GM19238 (cell line): ENCODE measurements at regions not wholly inside any gene's neighbourhood (a gene's known extent, or its start where the extent isn't known, plus 50 kb on each side); places are given as distances from the start of the nearest gene placed in this dataset.

Experiments
- DNase-seq: peaks from one replicate; pipeline ENCODE4 v3.0.0; 2011; ENCODE audit warnings: low spot score; ENCODE audit not compliant: insufficient read length

- no peak for DNase-seq
Observed at GRCh38 chrX:39625810-39626209, 471.9 kb downstream of the BCOR start.

GRCh38 chrX:39626749-39627148 lies 471.0 kb downstream of the BCOR start:
- no peak for DNase-seq

- no peak for DNase-seq
Observed at GRCh38 chrX:39627257-39627656, 470.5 kb downstream of the BCOR start.

DNA sequence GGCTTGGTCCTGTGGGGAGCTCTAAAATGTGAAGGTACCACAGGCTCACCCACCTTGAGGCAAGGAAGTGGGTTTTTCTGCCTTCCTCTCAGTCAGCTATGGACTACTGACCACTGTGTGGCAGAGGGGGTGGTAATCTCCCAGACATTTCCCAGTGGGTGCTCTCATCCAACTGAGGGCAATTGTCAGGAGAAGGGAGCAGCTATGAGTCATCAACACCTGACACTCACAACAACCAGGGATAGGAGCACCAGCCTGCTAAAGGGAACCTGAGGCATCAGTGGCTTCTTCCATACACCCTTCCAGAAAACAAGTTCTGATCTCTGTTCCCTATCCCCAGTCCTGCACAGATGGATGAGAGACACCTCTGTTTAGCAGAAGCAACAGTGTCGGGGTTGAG lies 468.8 kb downstream of the BCOR start:
- DNase-seq: no peak

GRCh38 chrX:39630344-39630743 lies 467.4 kb downstream of the BCOR start:
- DNase-seq: no peak

DNA sequence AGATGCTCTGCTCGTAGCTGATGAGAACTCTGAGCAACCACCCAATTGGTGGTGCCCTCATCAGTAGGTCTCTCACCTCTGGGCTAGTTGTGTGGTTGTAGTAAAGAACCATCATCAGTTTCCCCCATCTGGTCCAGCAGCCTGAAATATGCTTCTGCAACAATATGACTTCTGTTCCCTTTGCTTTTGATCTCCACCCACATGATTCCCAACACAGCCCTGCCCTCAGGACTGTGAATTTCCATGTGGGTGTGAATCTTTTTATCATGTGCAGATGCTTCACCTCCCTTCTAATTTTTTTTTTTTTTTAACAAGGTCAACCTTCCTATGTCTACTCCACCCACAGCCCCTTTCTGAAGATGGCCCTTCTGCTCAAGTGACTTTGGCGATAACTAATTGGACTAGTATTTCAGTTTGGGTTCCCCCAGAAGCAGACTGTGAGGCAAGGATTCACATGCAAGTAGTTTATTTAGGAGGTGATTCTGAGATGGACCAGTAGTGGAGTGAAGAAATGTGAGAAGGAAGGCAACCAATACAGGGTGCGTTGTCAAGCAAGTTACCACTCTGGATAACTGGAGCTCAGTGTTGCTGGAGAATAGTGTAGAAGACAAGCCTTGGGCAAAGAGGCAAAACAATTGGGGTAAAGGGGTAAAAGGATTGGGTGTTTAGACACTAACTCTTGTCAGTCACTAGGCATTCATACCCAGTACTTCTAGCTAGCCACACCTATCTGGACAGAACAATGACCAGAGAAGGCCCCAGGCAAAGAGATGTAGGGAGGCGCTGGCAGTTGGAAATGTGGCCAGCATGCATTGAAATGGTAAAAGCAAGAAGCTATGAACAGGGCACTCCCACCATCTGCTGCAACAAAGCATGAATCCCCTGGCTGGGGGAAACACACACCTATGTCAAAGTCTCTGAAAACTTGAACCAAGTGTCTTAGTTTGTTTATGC lies 466.2 kb downstream of the BCOR start:
- DNase-seq: no peak

GRCh38 chrX:39633293-39633692 lies 464.5 kb downstream of the BCOR start:
- DNase-seq: no peak

DNA sequence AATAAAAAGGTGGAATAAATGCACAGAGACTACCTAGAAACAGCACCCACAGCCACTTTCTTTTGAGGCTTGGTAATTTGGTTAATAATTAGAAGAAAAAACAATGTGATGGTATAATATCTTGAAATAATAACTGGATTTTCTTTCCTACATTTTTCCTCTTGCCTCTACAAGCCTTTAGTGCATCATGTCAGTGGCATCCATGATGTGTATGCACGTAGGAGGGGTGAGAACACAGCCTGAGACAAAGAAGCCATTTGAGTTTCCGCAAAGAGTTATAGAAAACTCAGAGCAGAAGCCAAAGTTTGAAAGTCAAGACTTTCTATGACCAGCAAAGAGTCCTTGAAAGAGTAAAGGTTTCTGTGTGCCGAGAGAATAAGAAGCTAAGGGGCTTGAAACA lies 461.3 kb downstream of the BCOR start:
- DNase-seq: no peak

GRCh38 chrX:39638526-39638925 lies 459.2 kb downstream of the BCOR start:
- no peak for DNase-seq

GRCh38 chrX:39639871-39640270 lies 457.9 kb downstream of the BCOR start:
- DNase-seq: no peak

DNA sequence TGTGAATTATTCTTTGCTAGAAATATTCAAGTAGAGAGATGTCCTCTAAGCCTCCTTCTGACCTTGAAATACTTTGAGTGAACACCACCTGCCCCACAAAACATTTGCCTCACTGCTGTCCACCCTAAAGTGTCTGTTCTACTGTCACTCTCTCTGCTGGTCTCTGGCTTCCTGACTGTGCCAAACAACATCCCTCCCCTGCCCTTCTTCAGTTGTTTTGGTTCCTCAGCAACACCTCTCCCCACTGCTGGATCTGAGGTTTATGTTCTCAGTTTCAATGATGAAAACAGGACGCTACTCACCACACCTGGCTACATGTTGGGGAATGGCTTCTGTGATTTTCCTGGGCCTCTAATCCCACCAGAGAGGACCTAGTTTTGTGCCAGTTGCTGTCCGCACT lies 456.9 kb downstream of the BCOR start:
- DNase-seq: no peak

- no peak for DNase-seq
Observed at GRCh38 chrX:39642071-39642470, 455.7 kb downstream of the BCOR start.

- no peak for DNase-seq
Observed at GRCh38 chrX:39643550-39643949, 454.2 kb downstream of the BCOR start.

GRCh38 chrX:39645178-39645895 lies 452.4 kb downstream of the BCOR start:
- DNase-seq: no peak

DNA sequence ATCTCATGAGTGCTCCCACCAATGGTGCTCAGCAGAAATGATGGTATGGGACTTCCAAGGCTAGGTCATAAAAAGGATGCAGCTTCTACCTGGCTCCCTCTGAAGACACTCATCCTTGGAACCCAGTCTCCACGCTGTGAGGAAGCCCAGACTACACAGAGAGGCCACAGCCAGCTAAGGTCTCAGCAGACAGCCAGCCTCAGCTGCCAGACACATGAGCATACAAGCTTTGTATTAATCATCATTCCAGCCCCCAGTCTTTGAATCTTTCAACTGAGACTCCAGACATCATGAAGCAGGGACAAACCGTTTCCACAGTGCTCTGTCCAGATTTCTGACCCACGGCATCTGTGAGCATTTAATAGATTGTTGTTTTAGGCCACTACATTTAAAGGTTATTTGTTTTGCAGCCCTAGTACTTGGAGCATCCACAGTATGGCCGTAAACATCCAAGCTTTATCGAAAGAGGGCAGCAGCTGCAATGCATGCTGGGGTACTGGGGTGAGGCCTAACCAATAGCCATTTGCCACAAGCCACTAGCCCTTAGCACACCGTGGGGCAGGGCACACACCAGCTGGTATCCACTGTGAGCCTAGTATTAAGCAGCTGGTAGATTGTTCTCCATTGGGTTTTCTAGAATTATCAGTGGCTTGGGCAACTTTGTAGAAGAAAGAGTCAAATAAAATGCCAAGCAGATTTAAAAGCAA lies 449.1 kb downstream of the BCOR start:
- DNase-seq: no peak

GRCh38 chrX:39650768-39651347 lies 446.9 kb downstream of the BCOR start:
- no peak for DNase-seq

- DNase-seq: no peak
Observed at GRCh38 chrX:39652336-39652735, 445.4 kb downstream of the BCOR start.

DNA sequence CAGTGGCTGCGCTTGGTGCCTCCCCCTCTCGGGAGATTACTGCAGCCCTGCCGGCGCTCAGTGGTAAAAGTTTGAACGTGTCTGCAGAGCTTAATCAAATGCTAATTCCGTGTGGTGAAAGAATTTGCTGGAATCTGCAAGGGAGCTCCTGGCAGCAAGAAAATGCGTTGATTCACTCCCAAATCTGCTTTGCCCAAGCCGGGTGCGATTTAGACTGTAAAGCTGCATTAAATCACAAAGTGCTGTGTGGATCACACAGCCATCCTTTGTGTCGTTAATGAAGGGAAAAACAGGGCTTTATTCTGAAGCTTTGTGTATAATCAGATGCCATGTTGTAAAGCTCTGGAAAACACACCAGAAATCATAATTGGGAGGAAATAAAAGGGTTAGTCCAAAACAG lies 444.1 kb downstream of the BCOR start:
- DNase-seq: no peak

DNA sequence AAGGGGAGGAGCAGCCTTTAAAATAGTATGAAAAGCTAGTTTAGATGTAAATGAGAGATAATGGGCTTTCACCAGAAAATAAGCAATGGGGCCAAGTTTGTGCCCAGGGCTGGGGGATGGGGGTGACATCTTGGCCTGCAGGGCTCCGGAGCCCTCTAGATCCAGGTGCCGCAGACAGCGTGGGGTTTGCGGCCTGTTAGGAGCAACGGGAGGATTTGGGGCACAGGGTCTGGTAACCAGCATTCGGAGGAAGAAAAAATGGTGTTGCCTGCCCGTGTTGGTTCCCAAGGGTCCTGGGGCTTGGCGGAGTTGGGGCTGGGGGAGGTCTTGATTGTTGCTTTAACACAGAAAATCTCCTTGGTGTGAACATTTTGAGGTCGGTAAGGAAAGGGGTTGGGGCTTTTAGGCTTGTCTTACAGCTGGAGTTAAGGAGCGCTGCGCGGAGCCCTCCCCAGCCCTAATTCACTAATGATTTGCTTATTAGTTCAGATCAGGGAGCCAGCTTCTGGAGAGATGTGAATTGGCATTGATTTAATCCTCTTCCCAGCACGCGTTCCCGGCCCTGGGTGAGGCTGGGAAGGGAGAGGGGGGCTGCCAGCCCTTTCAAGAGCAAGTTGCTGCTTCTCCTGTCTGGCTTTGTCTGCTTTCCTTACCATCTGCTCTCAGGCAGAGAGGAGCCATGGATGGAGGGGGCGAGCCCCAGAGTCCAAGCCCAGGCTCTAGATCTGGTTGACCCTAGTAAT lies 443.4 kb downstream of the BCOR start:
- no peak for DNase-seq

DNA sequence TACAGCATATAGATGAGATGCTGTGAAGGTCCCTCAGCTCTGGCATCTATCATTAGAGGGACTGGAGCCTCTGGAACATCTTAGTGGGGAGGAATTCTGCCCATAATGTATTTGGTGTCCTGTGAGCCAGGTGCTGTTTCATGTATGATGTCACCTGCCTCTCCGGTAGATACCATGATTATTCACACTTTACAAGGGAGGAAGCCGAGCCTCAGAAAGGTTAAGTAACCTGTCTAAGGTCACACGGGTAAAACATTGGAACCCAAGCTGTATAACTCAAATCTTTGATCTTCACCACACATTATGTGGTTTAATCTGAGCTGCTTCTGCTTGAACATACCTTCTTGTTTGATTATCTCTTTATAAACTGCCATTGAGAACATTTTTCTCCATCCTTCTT lies 442.8 kb downstream of the BCOR start:
- DNase-seq: no peak
